GM18505 (cell line): ENCODE measurements at regions not wholly inside any gene's neighbourhood (a gene's known extent, or its start where the extent isn't known, plus 50 kb on each side); places are given as distances from the start of the nearest gene placed in this dataset.

Experiments used
- ATAC-seq: cut with Tn5 transposase; IDR thresholded peaks from one replicate; pipeline ENCODE4 v1.9.1; 2021; ENCODE audit not compliant: unreplicated experiment
- POLR2A ChIP-seq: IDR thresholded peaks from 4 replicates; pipeline ENCODE4 v1.6.1; 2011; ENCODE audit warnings: borderline replicate concordance; ENCODE audit not compliant: insufficient read depth, insufficient read length; ENCODE audit errors: extremely low read depth

DNA sequence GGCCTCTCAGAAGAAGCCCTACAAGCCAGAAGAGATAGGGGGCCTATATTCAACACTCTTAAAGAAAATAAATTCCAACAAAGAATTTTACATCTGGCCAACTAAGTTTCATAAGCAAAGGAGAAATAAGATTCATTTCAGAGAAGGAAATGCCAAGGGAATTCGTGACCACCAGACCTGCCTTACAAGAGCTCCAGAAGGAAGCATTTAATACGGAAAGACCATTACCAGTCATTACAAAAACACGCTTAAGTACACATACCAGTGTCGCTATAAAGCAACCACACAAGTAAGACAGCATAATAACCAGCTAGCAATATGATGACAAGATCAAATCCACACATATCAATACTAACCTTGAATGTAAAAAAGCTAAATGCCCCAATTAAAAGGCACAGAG, 704.9 kb upstream of the CHRM3 start:
- no peak for TF ChIP-seq POLR2A
- ATAC-seq = no peak

DNA sequence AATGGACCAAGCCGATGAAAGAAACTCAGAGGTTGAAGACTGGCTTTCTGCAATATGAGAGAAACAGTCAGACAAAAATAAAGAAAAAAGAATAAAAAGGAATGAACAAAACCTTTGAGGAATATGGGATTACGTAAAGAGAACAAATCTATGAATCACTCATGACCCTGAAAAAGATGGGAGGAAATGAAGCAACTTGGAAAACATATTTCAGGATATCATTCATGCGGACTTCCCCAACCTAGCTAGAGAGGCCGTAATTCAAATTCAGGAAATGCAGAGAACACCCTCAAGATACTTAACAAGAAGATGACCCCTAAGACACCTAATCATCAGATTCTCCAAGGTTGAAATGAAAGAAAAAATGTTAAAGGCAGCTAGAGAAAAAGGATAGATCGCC, 705.3 kb upstream of the CHRM3 start:
- ATAC-seq = no peak
- TF ChIP-seq POLR2A = no peak

DNA sequence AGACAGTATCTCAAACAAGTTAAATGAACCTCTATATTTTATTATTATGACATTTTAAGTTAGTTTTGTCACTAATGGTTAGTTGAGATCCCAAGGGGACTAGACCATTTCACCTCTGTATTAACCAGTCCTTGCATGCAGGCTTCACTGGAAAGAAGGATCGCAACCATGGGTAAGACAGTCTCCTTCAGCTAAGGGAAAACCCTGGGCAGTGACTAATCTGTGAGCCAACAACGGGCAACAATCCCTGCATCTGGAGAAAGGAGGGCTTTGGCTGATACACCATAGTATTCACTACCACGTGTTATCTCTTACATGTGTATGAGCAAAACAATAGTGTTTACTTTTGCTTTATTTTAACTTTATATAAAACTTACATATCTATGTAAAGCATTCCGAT, 708.8 kb upstream of the CHRM3 start:
- no peak for TF ChIP-seq POLR2A
- ATAC-seq = no peak

DNA sequence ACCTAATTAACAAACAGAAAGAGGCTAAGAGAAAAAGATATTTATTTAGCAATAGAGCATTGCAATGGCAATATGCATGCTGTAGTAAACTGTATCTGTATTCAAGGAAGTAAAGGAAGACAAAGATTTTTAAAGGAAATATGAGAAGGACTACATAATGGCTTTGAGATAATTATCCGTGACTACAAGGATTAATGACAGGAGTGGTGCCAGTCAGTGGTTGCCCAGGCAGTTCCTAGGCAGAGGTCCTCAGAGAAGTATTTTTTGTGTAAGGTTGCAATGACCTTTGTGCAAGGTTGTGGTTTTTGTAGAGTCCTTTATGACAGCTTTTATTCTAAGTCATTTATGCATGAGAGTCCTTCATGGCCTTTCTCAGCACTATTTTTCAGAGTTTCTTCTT, 711.1 kb upstream of the CHRM3 start:
- no peak for ATAC-seq
- TF ChIP-seq POLR2A = no peak

DNA sequence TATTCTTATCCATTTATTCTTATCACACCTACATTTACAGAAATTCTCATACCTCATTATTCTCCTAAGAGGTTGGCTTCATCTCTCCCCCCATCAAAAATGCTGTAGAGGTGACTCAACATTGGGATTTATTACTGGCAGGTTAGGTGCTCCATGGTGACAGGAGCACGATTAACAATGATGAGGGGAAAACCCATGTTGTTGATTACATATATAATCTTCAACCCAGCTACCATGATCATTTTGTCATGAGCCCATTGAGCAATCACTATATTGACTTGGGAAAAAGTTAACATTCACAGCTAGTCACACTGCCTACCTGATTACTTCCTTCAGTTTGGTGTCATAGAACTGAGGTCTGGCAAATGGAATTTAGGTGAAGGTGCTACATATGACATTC, 712.1 kb upstream of the CHRM3 start:
- ATAC-seq = no peak
- no peak for TF ChIP-seq POLR2A

DNA sequence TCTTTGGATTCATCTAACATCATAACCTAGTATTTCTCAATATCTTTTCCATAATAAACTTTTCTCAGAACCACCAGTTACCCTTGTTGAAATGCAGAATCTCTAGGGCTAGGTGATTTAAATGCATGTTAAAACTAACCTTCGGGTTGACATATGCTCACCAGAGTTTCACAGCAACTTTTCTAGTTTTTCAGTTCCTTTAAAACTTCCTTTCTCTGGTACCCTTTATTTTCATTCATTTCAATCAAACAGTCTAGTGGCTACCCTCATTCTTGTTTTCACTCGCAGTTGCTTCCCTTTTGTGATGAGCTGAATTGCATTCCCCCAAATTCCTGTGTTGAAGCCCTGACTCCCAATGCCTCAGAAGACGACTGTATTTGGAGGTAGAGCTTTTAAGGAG, 712.8 kb upstream of the CHRM3 start:
- no peak for TF ChIP-seq POLR2A
- no peak for ATAC-seq

DNA sequence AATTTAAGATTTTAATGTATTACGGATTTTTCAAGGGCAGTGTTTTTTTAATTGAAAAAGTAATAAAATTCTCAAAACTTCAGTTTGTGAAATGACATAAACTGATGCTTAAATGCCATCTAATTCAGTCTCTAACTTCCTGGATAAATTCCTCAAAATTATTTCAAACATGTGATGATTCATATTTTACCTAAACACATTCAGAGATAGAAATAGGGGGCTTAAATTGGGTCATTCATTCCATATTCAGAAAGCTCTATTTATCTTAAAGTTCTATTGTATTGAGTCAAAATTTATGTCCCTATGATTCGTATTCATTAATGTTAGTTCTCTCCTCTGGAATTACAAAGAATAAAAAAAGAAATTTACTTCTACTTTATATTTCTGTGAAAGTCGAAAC, 713.6 kb upstream of the CHRM3 start:
- ATAC-seq = no peak
- no peak for TF ChIP-seq POLR2A

DNA sequence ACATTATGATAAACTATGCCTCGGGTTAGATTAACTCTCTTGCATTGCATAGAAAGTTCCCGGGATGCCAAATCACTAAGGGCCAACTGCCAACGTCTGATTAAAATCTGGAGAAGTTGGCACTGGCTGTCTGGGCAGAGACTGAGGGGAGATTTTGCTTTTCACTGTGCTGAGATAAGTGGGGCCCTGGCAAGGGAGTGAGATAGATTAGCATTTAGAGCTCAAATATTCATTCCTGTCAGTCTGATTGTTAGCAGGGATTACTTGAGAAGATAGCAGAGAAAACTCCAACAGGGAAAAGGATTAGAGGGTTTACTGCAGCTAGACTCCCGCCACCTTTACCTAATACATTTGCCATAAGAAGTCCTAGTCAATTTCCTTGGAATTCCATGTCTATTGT, 714.1 kb upstream of the CHRM3 start:
- no peak for TF ChIP-seq POLR2A
- no peak for ATAC-seq

DNA sequence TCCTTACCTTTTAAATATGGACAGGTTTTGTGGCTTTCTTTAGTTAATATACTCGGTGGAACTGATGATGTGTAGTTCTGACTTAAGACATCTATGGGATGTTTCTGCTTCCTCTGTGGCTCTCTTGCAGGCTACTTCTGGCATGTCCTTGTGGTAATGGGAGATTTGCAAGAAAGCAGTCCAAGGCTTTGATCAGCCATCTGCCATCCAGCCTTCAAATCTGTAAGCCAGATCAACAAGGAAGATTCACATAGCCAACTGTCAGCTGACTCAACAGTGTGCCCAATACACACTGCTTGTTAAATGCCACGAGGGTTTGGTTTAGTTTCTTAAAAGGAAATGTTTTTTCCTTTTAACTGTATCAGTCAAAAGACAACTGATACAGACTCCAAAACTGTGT, 722.2 kb upstream of the CHRM3 start:
- no peak for ATAC-seq
- TF ChIP-seq POLR2A = no peak

DNA sequence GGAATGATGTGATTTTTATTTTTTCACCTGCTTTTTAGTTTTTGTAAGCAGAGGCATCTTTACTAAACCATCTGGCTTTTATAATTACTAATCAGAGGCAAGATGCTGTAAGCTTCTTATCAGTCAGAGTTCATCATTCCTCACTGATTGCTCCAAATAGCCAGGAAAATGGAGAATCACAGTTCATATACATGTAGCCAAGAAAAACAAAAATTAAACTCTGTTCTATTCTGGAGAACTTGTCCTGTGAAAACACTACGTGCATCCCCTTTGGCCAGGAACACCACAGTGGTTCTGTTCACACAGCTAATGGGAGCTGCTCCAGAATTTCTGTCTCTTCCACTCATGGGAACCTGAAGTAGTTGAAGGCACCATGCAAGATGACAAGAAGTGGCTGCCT, 725.5 kb upstream of the CHRM3 start:
- TF ChIP-seq POLR2A = no peak
- no peak for ATAC-seq

DNA sequence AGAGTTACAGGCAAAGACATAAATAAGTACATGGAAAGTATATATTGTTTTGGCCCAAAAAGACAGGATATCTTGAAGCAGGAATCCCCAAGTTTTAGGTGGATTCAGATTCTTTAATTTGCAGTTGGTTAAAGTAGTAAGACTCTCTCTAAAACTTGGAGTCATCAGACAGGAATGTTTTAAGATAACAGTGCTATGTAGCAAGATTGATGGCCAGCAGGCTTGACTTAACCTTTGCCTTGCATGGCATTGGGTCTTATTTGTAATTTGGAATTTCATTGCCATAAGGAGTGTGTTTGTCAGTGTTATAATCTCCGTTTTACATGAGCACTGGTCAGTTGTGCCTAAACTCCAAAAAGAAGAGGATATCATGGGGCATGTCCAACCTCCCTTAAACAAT, 727.6 kb upstream of the CHRM3 start:
- TF ChIP-seq POLR2A = no peak
- no peak for ATAC-seq

DNA sequence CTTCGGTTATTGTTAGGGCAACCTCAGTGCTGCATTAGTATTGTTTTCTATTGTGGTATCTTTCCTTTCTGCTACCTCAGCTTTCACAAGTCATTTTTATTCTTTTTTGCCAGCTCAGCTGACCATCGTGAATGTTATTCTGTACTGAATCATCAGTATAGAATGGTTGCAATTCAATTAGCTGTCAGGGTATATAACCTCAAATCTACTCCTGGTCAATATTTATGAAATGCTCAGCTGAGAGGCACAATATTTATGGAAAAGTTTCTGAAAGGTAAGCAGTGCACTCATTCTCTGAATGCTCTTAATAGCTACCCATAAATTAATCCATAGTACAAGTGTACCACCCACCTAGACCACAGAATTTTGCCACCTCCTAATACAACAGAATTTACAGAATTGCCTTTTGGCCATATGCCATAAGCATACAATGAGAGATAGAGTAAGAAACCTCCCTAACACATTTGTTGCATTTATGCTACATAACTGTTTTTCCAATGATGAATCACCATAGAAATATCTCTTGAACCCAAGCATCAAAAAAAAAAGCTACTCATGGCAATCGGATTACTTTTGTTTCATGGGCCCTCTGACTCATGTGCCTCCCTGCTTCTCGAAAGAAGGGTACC, 732.6 kb upstream of the CHRM3 start:
- ATAC-seq = no peak
- no peak for TF ChIP-seq POLR2A

DNA sequence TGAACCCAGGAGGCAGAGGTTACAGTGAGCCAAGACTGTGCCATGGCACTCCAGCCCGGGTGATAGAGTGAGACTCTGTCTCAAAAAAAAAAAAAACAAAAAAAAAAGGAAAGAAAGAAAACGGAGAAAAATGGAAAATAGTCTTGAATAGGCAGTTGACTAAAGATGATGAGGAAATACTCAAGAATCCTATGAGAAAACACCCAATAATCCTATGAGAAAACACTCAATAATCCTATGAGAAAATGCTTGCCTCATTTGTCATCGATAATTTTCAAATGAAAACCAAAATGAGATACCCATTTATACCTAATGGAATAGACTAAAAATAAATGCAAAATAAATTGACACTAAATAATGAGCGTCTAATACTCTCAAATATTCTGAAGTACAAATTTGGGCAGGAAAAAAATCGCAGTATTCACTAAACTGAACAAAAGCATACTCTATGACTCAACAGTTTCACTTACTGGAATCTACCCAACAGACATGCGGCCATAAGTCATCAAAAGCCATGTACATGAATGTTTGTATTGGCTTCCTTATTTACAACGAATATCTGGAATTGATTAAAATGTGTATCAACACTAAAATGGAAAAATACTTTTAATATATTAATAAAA, 733.9 kb upstream of the CHRM3 start:
- no peak for TF ChIP-seq POLR2A
- no peak for ATAC-seq

DNA sequence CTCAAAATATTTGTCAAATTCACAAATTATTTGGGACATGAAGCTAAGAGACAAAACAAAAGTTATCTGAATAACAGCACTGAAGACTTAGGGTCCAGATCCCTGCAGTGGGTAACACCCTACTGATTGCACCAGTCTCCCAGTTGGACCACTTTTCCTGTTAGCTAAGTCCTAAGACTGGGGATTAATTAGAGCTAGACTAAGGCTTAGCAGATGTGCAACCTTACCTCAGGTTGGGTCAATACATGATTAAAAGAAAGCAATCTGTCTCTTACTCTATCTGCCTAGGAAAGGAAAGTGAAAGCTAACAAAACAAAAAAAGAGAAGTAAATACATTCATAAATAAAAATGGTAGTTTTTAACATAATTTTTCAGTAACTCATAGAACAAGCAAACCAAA, 737.2 kb upstream of the CHRM3 start:
- no peak for TF ChIP-seq POLR2A
- ATAC-seq = no peak

DNA sequence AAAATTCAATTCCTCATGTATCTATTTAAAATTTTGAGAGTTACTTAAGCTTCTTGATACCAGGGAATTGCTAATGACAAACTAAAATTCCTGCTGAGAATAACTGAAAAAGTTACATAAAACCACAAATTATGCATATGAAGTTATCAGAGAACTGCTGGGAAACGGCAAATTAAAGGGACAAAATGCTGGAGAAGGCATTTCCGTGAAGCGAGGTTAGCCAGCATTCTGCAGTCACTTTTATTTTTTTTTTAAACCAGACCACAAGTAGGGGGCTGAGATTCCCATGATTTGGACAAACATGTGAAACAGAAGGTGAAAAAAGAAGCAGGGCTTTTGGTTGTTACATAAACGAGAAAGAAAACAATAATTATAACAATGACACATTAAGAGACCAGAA, 737.6 kb upstream of the CHRM3 start:
- TF ChIP-seq POLR2A = no peak
- ATAC-seq = no peak
